Right atrium auricular region (tissue), 2 donors: ENCODE measurements at regions not wholly inside any gene's neighbourhood (a gene's known extent, or its start where the extent isn't known, plus 50 kb on each side); places are given as distances from the start of the nearest gene placed in this dataset.
A peak's percentile ranks its signal among the peaks of the same experiment; 100 is the strongest.

Source experiments
- DNase-seq: peaks from one replicate; pipeline ENCODE4 v3.0.0-alpha.2; 2019; ENCODE audit warnings: low spot score
- H3K27ac ChIP-seq, 2 donors: fragments of 200-600 bp; sonication (generic); 1 replicate in 1 of 2; 2 replicates in 1 of 2; pipeline ENCODE4 v1.5.1; 2016 to 2019
- H3K27me3 ChIP-seq, 2 donors: fragments of 200-600 bp; sonication (generic); one replicate each; pipeline versions ENCODE4 v1.5.1 to v1.6.0; 2017 to 2019
- H3K36me3 ChIP-seq: fragments of 200-600 bp; sonication (generic); one replicate; pipeline ENCODE4 v1.5.1; 2016
- H3K4me1 ChIP-seq, 2 donors: fragments of 200-600 bp; sonication (generic); one replicate each; pipeline versions ENCODE4 v1.5.1 to v1.6.0; 2017 to 2019
- H3K4me3 ChIP-seq, 2 donors: fragments of 200-600 bp; sonication (generic); 1 replicate in 1 of 2; 2 replicates in 1 of 2; pipeline ENCODE4 v1.5.1; 2017 to 2019; ENCODE audit warnings: mild to moderate bottlenecking in 1 of 2, moderate library complexity in 1 of 2
- H3K9me3 ChIP-seq, 2 donors: fragments of 200-600 bp; sonication (generic); one replicate each; pipeline ENCODE4 v1.5.1; 2019
- TF ChIP-seq, protein P1 (sequence below), 2 donors: fragments of 200-600 bp; sonication (generic); IDR thresholded peaks; one replicate each; pipeline ENCODE4 v1.5.1; 2019; ENCODE audit warnings: antibody characterized with exemption in 2 of 2

DNA sequence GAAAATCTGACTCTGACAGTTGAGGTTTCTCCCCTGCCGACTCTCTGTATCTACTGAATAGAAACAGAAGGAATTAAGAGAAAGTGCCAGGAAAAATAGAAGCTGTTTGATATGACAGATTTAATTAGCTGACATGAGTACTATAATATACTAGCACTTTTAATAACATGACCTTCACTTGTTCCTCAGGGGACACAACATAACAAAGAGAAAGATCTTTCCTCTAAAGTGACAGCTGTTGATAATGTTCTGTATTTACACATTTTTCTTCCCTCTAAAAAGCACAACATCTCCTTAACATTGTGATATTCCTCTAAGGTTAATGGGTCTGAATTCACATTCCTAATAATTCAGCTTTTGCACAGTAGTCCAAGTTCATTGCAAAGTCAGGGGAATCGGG lies 1136.0 kb downstream of the PCDH17 start:
- TF ChIP-seq, protein P1, sequence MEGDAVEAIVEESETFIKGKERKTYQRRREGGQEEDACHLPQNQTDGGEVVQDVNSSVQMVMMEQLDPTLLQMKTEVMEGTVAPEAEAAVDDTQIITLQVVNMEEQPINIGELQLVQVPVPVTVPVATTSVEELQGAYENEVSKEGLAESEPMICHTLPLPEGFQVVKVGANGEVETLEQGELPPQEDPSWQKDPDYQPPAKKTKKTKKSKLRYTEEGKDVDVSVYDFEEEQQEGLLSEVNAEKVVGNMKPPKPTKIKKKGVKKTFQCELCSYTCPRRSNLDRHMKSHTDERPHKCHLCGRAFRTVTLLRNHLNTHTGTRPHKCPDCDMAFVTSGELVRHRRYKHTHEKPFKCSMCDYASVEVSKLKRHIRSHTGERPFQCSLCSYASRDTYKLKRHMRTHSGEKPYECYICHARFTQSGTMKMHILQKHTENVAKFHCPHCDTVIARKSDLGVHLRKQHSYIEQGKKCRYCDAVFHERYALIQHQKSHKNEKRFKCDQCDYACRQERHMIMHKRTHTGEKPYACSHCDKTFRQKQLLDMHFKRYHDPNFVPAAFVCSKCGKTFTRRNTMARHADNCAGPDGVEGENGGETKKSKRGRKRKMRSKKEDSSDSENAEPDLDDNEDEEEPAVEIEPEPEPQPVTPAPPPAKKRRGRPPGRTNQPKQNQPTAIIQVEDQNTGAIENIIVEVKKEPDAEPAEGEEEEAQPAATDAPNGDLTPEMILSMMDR (IDR thresholded peaks at IDR 0.05): no peak
- no peak overlapping the region for H3K4me3 ChIP-seq
- H3K27me3 ChIP-seq: no peaks in the 10 kb centered on the region
- no peak for DNase-seq
- H3K36me3 ChIP-seq: no peaks in the 10 kb centered on the region
- H3K27ac ChIP-seq: no peak overlapping the region
- H3K9me3 ChIP-seq: no peaks in the 10 kb centered on the region
- H3K4me1 ChIP-seq: peaks cover 0 to 12% of the 10 kb centered on the region in 2 donors

DNA sequence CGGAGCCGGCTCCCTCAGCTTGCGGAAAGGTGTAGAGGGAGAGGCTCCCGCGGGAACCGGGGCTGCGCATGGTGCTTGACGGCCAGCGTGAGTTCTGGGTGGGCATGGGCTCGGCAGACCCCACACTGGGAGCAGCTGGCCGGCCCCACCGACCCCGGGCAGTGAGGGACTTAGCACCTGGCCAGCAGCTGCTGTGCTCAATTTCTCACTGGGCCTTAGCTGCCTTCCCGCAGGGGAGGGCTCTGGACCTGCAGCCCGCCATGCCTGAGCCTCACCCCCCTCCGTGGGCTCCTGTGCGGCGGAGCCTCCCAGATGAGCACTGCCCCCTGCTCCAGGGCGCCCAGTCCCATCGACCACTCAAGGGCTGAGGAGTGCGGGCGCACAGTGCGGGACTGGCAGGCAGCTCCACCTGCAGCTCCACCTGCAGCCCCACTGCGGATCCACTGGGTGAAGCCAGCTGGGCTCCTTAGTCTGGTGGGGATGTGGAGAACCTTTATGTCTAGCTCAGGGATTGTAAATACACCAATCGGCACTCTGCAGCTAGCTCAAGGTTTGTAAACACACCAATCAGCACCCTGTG lies 1141.8 kb downstream of the PCDH17 start:
- Histone ChIP-seq H3K4me1 (peaks cover 0 to under 1% of the 10 kb centered on the region in 2 donors), H3K27ac (no peak overlapping the region), H3K4me3 (no peak overlapping the region), H3K36me3 (no peaks in the 10 kb centered on the region), H3K9me3 (no peaks in the 10 kb centered on the region), H3K27me3 (no peaks in the 10 kb centered on the region)
- DNase-seq: no peak
- TF ChIP-seq, protein P1 (IDR thresholded peaks at IDR 0.05): no peak

DNA sequence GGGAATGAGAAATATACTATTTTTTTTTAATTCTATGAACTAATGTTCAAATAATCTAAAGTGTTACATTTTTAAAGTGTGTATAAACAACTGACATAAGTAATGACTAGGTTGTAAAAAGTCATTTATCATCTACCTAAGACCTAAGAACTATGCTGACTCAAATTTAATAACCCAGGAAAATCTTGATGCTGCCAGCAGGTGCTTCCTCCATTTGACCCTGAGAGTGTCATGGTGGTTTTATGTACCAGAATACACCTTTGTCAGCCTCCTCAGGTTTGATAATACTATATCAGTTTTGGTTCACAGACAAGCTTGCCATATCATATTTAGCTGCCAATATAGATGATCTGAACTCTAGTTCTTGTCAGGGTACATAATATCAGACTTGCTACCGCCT lies 1151.2 kb downstream of the PCDH17 start:
- Histone ChIP-seq H3K27ac (no peak overlapping the region), H3K36me3 (no peaks in the 10 kb centered on the region), H3K4me1 (no peaks in the 10 kb centered on the region), H3K27me3 (no peaks in the 10 kb centered on the region), H3K9me3 (no peaks in the 10 kb centered on the region), H3K4me3 (no peak overlapping the region)
- DNase-seq: no peak
- TF ChIP-seq, protein P1 (IDR thresholded peaks at IDR 0.05): no peak

DNA sequence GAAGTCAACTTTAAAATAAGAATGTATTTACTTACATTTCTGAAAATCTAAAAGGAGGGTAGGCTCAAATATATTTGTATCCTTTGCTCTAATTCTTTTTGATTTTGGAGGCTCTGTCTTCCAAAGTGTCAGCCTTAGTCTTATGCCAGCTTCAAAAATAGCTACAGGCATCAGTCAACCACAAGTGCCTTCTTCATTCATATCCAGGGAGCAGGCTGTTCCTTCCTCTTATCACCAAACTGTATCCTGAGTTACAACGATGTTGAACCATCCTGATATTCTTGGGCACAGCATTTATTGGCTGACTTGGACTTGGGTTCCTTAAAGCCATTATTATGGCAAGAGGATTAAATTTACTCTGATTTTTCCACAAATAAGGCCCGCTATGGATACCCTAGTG lies 1161.3 kb downstream of the PCDH17 start:
- H3K9me3 ChIP-seq: no peaks in the 10 kb centered on the region
- no peak overlapping the region for H3K4me3 ChIP-seq
- no peak for DNase-seq
- TF ChIP-seq, protein P1 (IDR thresholded peaks at IDR 0.05): no peak
- no peaks in the 10 kb centered on the region for H3K27me3 ChIP-seq
- H3K4me1 ChIP-seq: no peaks in the 10 kb centered on the region
- H3K36me3 ChIP-seq: no peaks in the 10 kb centered on the region
- H3K27ac ChIP-seq: peak overlapping the region in 1 of 2 donors; percentile 70

DNA sequence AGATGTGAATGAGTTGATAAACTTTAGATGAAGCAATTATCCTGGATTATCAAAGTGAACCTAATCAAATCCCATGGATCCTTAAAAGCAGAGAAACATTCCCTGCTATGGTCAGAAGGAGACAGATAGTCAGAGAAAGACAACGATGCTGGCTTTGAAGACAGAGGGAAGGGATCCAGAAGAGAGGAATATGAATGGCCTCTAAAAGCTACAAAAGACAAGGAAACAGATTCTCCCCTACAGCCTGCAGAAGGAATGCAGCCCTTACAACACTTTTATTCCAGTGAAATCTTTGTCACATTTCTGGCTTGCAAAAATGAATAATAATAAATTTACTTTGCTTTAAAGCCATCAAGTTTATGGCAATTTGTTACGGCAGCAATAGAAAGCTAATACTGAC lies 1164.2 kb downstream of the PCDH17 start:
- no peaks in the 10 kb centered on the region for H3K4me1 ChIP-seq
- DNase-seq: no peak
- H3K4me3 ChIP-seq: no peak overlapping the region
- H3K27me3 ChIP-seq: no peaks in the 10 kb centered on the region
- no peak overlapping the region for H3K27ac ChIP-seq
- TF ChIP-seq, protein P1 (IDR thresholded peaks at IDR 0.05): no peak
- no peaks in the 10 kb centered on the region for H3K9me3 ChIP-seq
- H3K36me3 ChIP-seq: no peaks in the 10 kb centered on the region

DNA sequence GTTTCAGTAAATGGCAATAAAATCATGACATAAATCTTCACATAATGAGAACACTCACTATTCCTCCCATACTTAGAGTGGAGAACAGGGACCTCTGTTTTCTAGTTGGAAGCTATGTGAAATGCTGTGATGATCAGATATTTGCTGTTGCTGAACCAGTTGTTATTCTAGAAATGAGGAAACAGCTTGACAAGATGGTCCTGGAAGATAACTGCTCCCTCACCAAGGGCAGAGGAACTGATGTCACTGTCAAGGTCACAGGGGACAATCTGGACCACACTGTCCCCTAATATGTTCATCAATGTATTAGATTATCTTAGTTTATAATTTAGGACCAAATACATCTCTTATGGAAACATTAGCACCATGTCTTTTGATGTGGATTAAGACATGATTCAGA lies 1173.3 kb downstream of the PCDH17 start:
- H3K9me3 ChIP-seq: no peaks in the 10 kb centered on the region
- TF ChIP-seq, protein P1 (IDR thresholded peaks at IDR 0.05): no peak
- no peak overlapping the region for H3K4me3 ChIP-seq
- no peak for DNase-seq
- no peak overlapping the region for H3K27ac ChIP-seq
- no peaks in the 10 kb centered on the region for H3K36me3 ChIP-seq
- no peaks in the 10 kb centered on the region for H3K27me3 ChIP-seq
- no peaks in the 10 kb centered on the region for H3K4me1 ChIP-seq
